Dedifferentiated amniotic fluid mesenchymal stem cell (primary cell): ENCODE measurements at regions not wholly inside any gene's neighbourhood (a gene's known extent, or its start where the extent isn't known, plus 50 kb on each side); places are given as distances from the start of the nearest gene placed in this dataset.

Experiments
- DNase-seq: peaks from one replicate; pipeline ENCODE4 v3.0.0-alpha.2; 2016; ENCODE audit errors: extremely low spot score

- no peak for DNase-seq
These were observed 1804.7 kb downstream of the STIM2 start for GRCh38 chr4:28665306-28665705.

- no peak for DNase-seq
These were observed 1814.9 kb downstream of the STIM2 start for GRCh38 chr4:28675582-28675981.

- no peak for DNase-seq
These were observed 1817.2 kb downstream of the STIM2 start for GRCh38 chr4:28677808-28678207.

- no peak for DNase-seq
These were observed 1822.2 kb downstream of the STIM2 start for GRCh38 chr4:28682847-28683246.

- no peak for DNase-seq
These were observed 1826.0 kb downstream of the STIM2 start for GRCh38 chr4:28686618-28687017.

GRCh38 chr4:28690890-28691289 lies 1830.2 kb downstream of the STIM2 start:
- no peak for DNase-seq

GRCh38 chr4:28702571-28702970 lies 1841.9 kb downstream of the STIM2 start:
- DNase-seq = no peak

GRCh38 chr4:28709891-28710290 lies 1849.2 kb downstream of the STIM2 start:
- no peak for DNase-seq

GRCh38 chr4:28723371-28723770 lies 1862.7 kb downstream of the STIM2 start:
- no peak for DNase-seq

- DNase-seq = no peak
These were observed 1863.6 kb downstream of the STIM2 start for GRCh38 chr4:28724239-28724638.

GRCh38 chr4:28730304-28730703 lies 1869.7 kb downstream of the STIM2 start:
- DNase-seq = no peak

- no peak for DNase-seq
These were observed 1883.4 kb downstream of the STIM2 start for GRCh38 chr4:28744066-28744465.

GRCh38 chr4:28754376-28754775 lies 1893.7 kb downstream of the STIM2 start:
- no peak for DNase-seq

GRCh38 chr4:28755081-28755480 lies 1894.4 kb downstream of the STIM2 start:
- no peak for DNase-seq

- DNase-seq = no peak
These were observed 1898.4 kb downstream of the STIM2 start for GRCh38 chr4:28759064-28759463.

- DNase-seq = no peak
These were observed 1899.4 kb downstream of the STIM2 start for GRCh38 chr4:28760003-28760402.

GRCh38 chr4:28772066-28772465 lies 1911.4 kb downstream of the STIM2 start:
- no peak for DNase-seq

- no peak for DNase-seq
These were observed 1912.1 kb downstream of the STIM2 start for GRCh38 chr4:28772788-28773187.

- no peak for DNase-seq
These were observed 1913.7 kb downstream of the STIM2 start for GRCh38 chr4:28774344-28774743.

- no peak for DNase-seq
These were observed 1915.4 kb downstream of the STIM2 start for GRCh38 chr4:28776004-28776403.

GRCh38 chr4:28784188-28784587 lies 1923.5 kb downstream of the STIM2 start:
- DNase-seq = no peak

GRCh38 chr4:28787947-28788346 lies 1927.3 kb downstream of the STIM2 start:
- DNase-seq = no peak

GRCh38 chr4:28788929-28789490 lies 1928.4 kb downstream of the STIM2 start:
- DNase-seq = no peak

GRCh38 chr4:28792917-28793597 lies 1927.1 kb upstream of the PCDH7 start:
- DNase-seq = no peak
